B cell (primary cell): ENCODE measurements at regions not wholly inside any gene's neighbourhood (a gene's known extent, or its start where the extent isn't known, plus 50 kb on each side); places are given as distances from the start of the nearest gene placed in this dataset.

Experiments
- ATAC-seq: fragments of 200-7000 bp; cut with Tn5 transposase; one replicate; pipeline ENCODE4 v1.10.0; 2021; ENCODE audit warnings: low read depth, mild to moderate bottlenecking, moderate number of reproducible peaks, moderate library complexity
- CTCF ChIA-PET: fragments of 350-600 bp; sonication (Branson Sonifier 250); formaldehyde crosslinking; loops from one replicate; lab custom pipeline; 2021; ENCODE audit warnings: antibody characterized with exemption, inconsistent platforms; lab: Charles Lee
- POLR2A ChIA-PET: fragments of 350-600 bp; sonication (Branson Sonifier 250); formaldehyde crosslinking; loops from one replicate; lab custom pipeline; 2021; ENCODE audit warnings: antibody characterized with exemption; lab: Charles Lee
- DNase-seq: peaks from one replicate; pipeline ENCODE4 v3.0.0; 2013
- H2AFZ ChIP-seq: 2 replicates; pipeline ENCODE4 v1.6.1; 2012; ENCODE audit warnings: mild to moderate bottlenecking, low read depth, low read length; ENCODE audit not compliant: insufficient read depth, poor library complexity, severe bottlenecking
- H3K27ac ChIP-seq, 2 donors: 1 replicate in 1 of 2; 2 replicates in 1 of 2; pipeline ENCODE4 v1.5.1; 2012 to 2013; ENCODE audit warnings: low read length in 2 of 2, mild to moderate bottlenecking in 2 of 2, moderate library complexity in 1 of 2
- H3K27me3 ChIP-seq, 4 experiments: fragments of 200-600 bp in 1 of 4; sonication (generic) in 1 of 4; replicated peaks in 1 of 4; 1 replicate in 2 of 4; 2 replicates in 2 of 4; pipeline versions ENCODE4 v1.6.1 to v1.7.0; 2013 to 2016; ENCODE audit warnings: low read length in 3 of 4, mild to moderate bottlenecking in 2 of 4, mixed read lengths in 1 of 4, moderate library complexity in 1 of 4; ENCODE audit not compliant: insufficient read depth in 4 of 4, control insufficient read depth in 3 of 4; ENCODE audit errors: control extremely low read depth in 1 of 4
- H3K36me3 ChIP-seq, 2 experiments: replicated peaks in 1 of 2; 1 replicate in 1 of 2; 2 replicates in 1 of 2; pipeline versions ENCODE4 v1.6.1 to v1.7.1; 2013; ENCODE audit warnings: low read length in 1 of 2; ENCODE audit not compliant: insufficient read depth in 2 of 2, control insufficient read depth in 1 of 2; ENCODE audit errors: control extremely low read depth in 1 of 2, extremely low read depth in 1 of 2
- H3K4me1 ChIP-seq, 2 donors: fragments of 200-600 bp in 1 of 2; sonication (generic) in 1 of 2; 1 replicate in 1 of 2; 2 replicates in 1 of 2; pipeline versions ENCODE4 v1.5.1 to v1.6.1; 2013 to 2017; ENCODE audit warnings: low read length in 2 of 2; ENCODE audit not compliant: control insufficient read depth in 2 of 2, insufficient read depth in 2 of 2
- H3K4me2 ChIP-seq: replicated peaks from 2 replicates; pipeline ENCODE3; 2012; ENCODE audit warnings: mild to moderate bottlenecking, low read depth, low read length; ENCODE audit not compliant: poor library complexity, severe bottlenecking
- H3K4me3 ChIP-seq, 5 experiments: fragments of 200-600 bp in 1 of 5; sonication (generic) in 1 of 5; 1 replicate in 3 of 5; 2 replicates in 2 of 5; pipeline versions ENCODE4 v1.5.1 to v1.7.0; 2011 to 2016; ENCODE audit warnings: low read length in 4 of 5, mild to moderate bottlenecking in 4 of 5, low read depth in 2 of 5, control low read depth in 1 of 5, moderate library complexity in 1 of 5; ENCODE audit not compliant: insufficient read depth in 1 of 5; ENCODE audit errors: control extremely low read depth in 1 of 5, extremely low read depth in 1 of 5
- H3K79me2 ChIP-seq: fragments of 200-600 bp; sonication (generic); one replicate; pipeline ENCODE4 v1.6.0; 2016; ENCODE audit warnings: low read length; ENCODE audit not compliant: control insufficient read depth, insufficient read depth
- H3K9ac ChIP-seq: fragments of 200-600 bp; sonication (generic); 2 replicates; pipeline ENCODE4 v1.6.1; 2017; ENCODE audit warnings: mild to moderate bottlenecking, low read length, moderate library complexity
- H3K9me3 ChIP-seq, 3 donors: one replicate each; pipeline versions ENCODE4 v1.6.1 to v1.7.1; 2013; ENCODE audit warnings: low read length in 2 of 3; ENCODE audit not compliant: control insufficient read depth in 2 of 3, insufficient read depth in 1 of 3; ENCODE audit errors: control extremely low read depth in 1 of 3
- H4K20me1 ChIP-seq: 2 replicates; pipeline ENCODE4 v1.6.0; 2012; ENCODE audit warnings: mild to moderate bottlenecking, low read length; ENCODE audit not compliant: insufficient read depth, control insufficient read depth, poor library complexity, severe bottlenecking
- H3K27ac Mint-ChIP-seq: one replicate; pipeline ENCODE4 v1.8.0; 2021; ENCODE audit warnings: mixed read lengths
- H3K27me3 Mint-ChIP-seq: one replicate; pipeline ENCODE4 v1.8.0; 2021; ENCODE audit warnings: mixed read lengths
- H3K4me1 Mint-ChIP-seq: one replicate; pipeline ENCODE4 v1.8.0; 2021; ENCODE audit warnings: mixed read lengths
- H3K4me3 Mint-ChIP-seq: one replicate; pipeline ENCODE4 v1.8.0; 2021; ENCODE audit warnings: mixed read lengths
- H3K9me3 Mint-ChIP-seq: one replicate; pipeline ENCODE4 v1.8.0; 2022; ENCODE audit warnings: mixed read lengths; ENCODE audit not compliant: insufficient read depth
- EZH2 ChIP-seq: IDR thresholded peaks from 2 replicates; pipeline ENCODE4 v1.6.1; 2012; ENCODE audit warnings: borderline replicate concordance, low read depth, mild to moderate bottlenecking, moderate library complexity, low read length; ENCODE audit not compliant: insufficient read depth, poor library complexity, severe bottlenecking
- WGBS: methylation state at CpG from one replicate; pipeline ENCODE4 v1.1.5; 2013; ENCODE audit warnings: missing lambda C conversion rate; ENCODE audit not compliant: insufficient coverage; 5-methylcytosine and 5-hydroxymethylcytosine counted together
- intact Hi-C: fragments of 100-400 bp; cut with micrococcal nuclease; formaldehyde crosslinking; loops from one replicate; pipeline ENCODE4 v1.10.0; 2022
- TF ChIP-seq, protein P1 (sequence below): fragments of 200-600 bp; IDR thresholded peaks from one replicate; pipeline ENCODE4 v1.8.0; 2022; ENCODE audit warnings: antibody characterized with exemption, mild to moderate bottlenecking

DNA sequence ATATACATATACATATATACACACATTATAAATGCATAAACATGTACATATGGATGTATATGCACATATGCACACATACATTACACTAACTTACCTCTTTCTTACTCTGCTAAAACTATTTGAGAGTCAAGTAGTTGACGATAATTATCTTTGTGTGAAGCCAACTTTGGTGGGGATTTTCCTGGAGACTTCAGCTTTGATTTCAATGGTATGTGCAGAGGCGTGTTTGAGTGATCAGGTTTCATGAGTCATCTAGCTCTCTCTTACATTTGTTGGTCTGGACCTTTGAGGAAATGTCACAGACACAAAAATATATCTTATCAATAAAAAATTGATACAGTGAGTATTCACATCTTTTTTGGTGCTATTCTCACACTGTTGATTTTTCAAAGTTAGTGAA lies 769.1 kb upstream of the LUZP2 start:
- no peak overlapping the region for H3K27ac ChIP-seq
- no peak for TF ChIP-seq EZH2
- TF ChIP-seq, protein P1, sequence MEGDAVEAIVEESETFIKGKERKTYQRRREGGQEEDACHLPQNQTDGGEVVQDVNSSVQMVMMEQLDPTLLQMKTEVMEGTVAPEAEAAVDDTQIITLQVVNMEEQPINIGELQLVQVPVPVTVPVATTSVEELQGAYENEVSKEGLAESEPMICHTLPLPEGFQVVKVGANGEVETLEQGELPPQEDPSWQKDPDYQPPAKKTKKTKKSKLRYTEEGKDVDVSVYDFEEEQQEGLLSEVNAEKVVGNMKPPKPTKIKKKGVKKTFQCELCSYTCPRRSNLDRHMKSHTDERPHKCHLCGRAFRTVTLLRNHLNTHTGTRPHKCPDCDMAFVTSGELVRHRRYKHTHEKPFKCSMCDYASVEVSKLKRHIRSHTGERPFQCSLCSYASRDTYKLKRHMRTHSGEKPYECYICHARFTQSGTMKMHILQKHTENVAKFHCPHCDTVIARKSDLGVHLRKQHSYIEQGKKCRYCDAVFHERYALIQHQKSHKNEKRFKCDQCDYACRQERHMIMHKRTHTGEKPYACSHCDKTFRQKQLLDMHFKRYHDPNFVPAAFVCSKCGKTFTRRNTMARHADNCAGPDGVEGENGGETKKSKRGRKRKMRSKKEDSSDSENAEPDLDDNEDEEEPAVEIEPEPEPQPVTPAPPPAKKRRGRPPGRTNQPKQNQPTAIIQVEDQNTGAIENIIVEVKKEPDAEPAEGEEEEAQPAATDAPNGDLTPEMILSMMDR = no peak
- Mint-ChIP-seq H3K4me3 (no peak overlapping the region), H3K27ac (no peak overlapping the region), H3K4me1 (no peaks in the 10 kb centered on the region), H3K9me3 (no peaks in the 10 kb centered on the region), H3K27me3 (no peaks in the 10 kb centered on the region)
- ChIA-PET CTCF (no interaction called here), POLR2A (no interaction called here)
- DNase-seq = no peak
- no peaks in the 10 kb centered on the region for H3K4me1 ChIP-seq
- no peaks in the 10 kb centered on the region for H3K79me2 ChIP-seq
- no peak overlapping the region for H3K4me2 ChIP-seq
- no peak overlapping the region for H2AFZ ChIP-seq
- WGBS = 100% methylated on average over 1 of the region's 2 CpGs
- no peak for ATAC-seq
- no peak overlapping the region for H3K4me3 ChIP-seq
- peaks cover 0 to 20% (median 0%) of the 10 kb centered on the region in 3 donors for H3K9me3 ChIP-seq
- H3K27me3 ChIP-seq = no peaks in the 10 kb centered on the region
- H4K20me1 ChIP-seq = no peaks in the 10 kb centered on the region
- no peaks in the 10 kb centered on the region for H3K36me3 ChIP-seq
- H3K9ac ChIP-seq = no peak overlapping the region
- intact Hi-C loops = no loop called here

GRCh38 chr11:23729088-23729487 lies 767.8 kb upstream of the LUZP2 start:
- no peaks in the 10 kb centered on the region for H3K9me3 Mint-ChIP-seq
- no CpG with 5 or more reads among the region's 1 CpG for WGBS
- TF ChIP-seq EZH2 = no peak
- TF ChIP-seq, protein P1 = no peak
- H3K36me3 ChIP-seq = no peaks in the 10 kb centered on the region
- H3K9me3 ChIP-seq = peaks cover 0 to 20% (median 0%) of the 10 kb centered on the region in 3 donors
- ChIA-PET POLR2A (no interaction called here), CTCF (no interaction called here)
- no peak overlapping the region for H3K4me2 ChIP-seq
- no peak overlapping the region for H3K4me3 Mint-ChIP-seq
- no peak for ATAC-seq
- H3K27ac Mint-ChIP-seq = no peak overlapping the region
- H3K27me3 Mint-ChIP-seq = no peaks in the 10 kb centered on the region
- no peaks in the 10 kb centered on the region for H3K4me1 ChIP-seq
- no peaks in the 10 kb centered on the region for H3K79me2 ChIP-seq
- no peak overlapping the region for H3K4me3 ChIP-seq
- no peak overlapping the region for H3K9ac ChIP-seq
- no peak overlapping the region for H2AFZ ChIP-seq
- H3K27me3 ChIP-seq = no peaks in the 10 kb centered on the region
- no peak overlapping the region for H3K27ac ChIP-seq
- H4K20me1 ChIP-seq = no peaks in the 10 kb centered on the region
- no peak for DNase-seq
- intact Hi-C loops = no loop called here
- H3K4me1 Mint-ChIP-seq = no peaks in the 10 kb centered on the region
